Activated T-cell treated with anti-CD3 and anti-CD28 coated beads for 24 hours (primary cell): ENCODE measurements at regions not wholly inside any gene's neighbourhood (a gene's known extent, or its start where the extent isn't known, plus 50 kb on each side); places are given as distances from the start of the nearest gene placed in this dataset.
"Not testable (repeated sequence)": the region's sequence is repeated elsewhere in the genome, so short reads cannot be mapped to it uniquely, and the experiment has no call there.

Source experiments
- DNase-seq: peaks from one replicate; pipeline ENCODE4 v3.0.0-alpha.2; 2020; ENCODE audit warnings: low read depth

DNA sequence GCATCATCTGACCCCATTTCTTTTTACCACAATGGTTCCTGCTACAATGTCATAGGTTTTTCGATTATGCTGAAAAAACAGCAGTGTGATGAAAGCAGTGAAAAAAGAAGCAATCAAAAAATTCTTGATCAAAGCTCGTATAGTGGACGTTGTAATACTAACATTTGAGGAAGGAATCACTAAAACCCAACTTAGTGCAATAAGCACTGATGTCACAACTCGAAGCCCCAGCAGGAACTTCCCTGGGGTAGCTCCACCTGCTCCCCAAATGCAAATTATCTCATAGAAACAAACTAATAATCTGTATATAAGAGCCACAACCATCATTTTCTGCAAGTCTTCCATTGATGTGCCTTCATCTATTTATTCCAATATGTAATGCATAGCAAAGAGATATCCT, 285.6 kb upstream of the SGK1 start:
- DNase-seq: no peak

DNA sequence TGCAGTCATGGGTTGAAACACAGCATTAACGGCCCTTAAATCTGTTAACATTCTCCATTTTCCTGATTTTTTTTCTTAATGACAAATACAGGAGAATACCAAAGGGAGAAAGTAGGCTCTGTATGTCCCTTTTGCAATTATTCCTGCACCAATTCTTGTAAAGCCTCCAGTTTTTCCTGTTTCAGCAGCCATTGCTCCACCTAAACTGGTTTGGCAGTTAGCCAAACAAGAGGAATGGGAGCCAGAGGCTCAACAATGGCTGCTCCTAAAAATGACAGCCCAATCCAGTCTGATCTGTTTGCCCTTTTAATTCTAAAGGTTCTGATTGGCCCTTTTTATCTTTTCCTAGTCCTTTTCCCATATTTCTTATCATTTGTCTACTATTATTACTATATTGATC, 284.2 kb upstream of the SGK1 start:
- DNase-seq: no peak

DNA sequence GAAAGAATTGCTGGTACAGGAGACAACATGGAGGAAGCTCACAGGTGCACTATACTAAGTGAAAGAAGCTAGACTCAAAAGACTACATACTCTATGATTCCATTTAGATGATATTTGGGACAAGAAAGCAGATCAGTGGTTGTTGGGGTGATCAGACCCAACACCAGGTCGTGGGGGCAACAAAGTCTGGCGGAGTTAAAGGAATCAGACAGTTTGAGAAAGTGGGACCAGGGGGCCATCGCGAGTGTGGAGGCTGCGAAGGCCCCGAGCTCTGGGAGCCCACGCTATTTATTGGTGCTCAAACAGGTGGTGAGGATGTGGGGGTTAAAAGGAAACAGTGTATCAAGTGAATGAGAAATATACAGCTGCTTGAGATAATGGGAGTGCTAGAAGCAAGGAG, 282.8 kb upstream of the SGK1 start:
- no peak for DNase-seq

DNA sequence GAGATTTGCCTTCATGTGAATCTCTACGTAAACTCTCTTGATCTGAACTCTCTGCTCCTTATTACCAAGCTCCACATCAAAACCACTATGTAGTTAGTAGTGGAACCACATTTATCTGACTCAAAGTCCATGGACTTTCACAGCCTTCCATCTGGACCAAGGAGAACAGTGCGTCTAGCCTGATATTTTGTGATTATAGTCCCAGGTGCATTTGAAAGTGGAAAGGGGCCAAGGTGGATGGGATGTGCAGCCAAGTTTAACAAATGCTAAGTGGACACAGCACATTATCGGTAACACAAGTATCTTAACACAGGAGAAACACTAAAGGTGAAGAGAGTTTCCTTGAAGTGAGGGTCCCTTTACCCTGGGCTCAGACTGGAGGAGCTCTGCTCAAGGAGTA, 281.2 kb upstream of the SGK1 start:
- no peak for DNase-seq

DNA sequence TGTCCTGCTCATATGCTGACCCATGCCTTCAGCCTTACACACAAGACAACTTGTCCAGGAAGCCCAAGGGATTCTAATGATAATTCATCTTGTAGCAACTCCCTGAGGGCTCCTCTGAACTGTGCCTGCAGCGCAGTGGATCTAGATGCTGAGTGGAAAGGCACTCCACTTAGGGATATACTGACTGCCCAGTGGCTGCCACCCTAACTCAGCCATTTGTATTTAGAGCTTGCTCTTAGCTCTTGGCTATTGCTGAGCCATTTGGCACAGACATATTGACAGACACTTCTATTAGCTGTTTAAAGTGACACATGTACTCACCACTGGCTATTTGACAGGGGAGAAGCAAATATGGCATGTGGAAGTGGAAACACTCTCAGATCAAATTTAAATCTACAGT, 278.3 kb upstream of the SGK1 start:
- DNase-seq: no peak

DNA sequence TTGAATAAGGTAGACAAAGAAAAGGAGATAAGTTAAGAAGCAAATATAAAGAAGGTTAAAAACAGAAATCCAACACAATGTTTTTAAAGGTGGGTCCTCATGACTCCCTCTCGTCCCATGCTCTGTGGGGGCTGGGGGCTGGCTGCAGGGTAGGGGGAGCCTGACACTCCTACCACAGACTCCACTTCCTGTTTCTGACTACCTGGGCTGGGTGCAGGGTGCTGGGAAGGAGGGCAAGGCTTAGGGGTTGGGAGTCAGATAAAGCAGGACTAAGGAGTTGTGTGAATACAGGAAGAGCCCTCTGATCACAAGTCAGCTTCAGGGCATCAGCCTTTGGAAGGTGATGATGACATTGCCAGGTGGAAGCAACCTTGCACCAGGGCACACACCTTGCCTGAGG, 277.0 kb upstream of the SGK1 start:
- no peak for DNase-seq

DNA sequence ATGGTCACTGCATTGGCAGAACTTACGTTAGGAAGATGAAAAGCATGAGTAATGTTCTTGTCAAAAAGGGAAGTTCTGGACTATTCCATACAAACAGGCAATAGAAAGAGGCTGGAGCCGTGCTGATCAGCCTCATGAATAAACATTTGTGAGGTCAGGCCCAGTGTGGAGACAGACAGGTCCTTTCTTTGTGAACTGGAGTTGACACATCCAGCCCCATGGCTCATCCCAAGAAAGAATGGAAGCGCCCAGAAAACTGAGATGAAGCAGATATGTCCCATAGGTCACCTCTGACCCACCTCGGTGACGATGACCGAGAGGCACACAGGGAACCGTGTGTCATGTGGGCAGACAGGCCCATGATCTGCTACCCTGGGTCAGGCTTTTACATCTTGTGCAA, 276.0 kb upstream of the SGK1 start:
- no peak for DNase-seq

DNA sequence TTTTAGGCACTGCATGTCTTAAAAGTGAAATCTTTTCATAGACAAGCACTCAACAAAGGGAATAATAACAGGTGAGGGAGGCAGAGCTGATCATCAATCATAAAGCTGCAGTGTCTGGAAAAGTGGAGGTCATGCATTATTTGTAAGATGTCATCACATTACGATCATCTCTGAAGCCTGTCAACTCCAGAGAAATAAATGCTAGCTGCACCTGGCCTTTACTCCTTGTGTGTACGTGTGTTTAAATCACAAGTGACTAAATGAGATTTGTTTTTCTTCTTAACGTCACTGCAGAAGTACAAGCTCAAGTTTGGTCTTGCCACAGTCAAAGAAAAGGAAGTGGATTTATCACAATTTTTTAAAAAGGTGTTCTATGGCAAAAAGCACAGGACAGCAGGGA, 275.5 kb upstream of the SGK1 start:
- no peak for DNase-seq

DNA sequence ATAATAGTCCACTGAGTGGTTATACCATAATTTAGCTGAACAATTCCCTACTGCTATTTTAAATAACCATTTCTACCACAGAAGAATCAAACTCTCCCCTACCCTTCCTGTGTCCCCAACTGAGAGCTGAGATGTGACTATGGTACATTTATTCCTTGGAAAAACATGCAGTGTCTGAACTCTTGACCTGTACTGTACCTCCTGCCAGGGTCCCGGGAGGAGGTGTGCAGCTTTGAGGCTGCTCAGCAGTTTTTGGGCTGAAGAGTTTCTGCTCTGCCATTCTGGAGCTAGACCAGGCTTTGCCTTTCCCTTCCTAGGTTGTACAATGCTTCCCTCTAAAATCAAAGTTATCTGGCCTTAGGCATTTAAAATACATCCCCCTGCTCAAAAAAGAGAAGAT, 275.1 kb upstream of the SGK1 start:
- no peak for DNase-seq

DNA sequence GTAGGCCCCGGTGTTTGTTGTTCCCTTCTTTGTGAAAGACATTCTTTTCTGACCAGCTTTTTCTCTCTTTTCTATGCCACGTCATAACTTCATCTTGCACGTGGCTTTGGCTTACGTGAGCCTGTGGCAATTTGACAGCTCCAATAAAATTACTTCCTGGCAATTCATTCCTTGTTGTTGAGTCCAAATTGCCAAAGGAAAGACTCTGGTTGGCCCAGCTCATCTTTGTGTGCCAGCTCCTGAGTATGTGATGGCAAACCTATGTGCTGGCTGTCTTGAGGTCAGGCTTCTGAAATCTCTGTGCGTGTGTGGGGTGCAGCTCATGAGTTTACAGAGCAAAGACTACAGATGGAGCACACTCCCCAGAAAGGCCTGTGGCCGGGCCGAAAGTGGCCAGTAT, 272.5 kb upstream of the SGK1 start:
- no peak for DNase-seq

DNA sequence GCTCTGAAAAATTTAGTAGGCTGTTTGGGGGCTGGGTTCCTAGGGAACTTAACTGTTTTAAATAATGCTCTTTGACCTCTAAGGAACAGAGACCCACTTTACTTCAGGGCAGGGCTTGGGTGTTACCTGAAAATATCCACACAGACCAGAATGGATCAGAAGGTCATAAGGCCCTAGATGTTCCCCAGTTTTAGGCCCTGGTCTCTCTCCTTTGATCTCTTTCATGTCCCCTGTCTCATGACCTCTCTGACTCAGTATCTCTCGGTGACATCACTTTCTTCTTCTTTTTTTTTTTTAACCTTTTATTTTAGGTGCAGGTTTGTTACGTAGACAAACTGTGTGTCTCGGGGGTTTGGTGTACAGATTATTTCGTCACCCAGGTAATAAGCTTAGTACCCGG, 272.1 kb upstream of the SGK1 start:
- DNase-seq: no peak

DNA sequence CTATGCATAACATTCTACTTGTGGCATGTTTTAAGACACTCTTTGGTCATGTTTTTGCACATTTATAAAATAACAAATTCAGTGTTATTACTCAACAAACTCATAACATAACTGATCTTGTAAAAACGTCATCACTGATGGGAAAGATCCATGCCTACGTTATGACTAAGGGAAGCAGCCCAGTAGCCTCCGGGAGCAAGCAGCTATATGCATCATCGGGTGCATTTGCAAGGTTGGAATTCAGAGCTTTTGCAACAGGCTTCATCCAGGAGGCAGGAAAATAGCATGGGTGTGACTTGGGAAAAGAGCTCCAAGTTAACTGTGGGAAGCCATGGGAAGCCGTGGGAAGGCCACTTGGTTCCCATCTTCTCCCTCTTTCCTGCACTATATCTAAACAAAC, 271.6 kb upstream of the SGK1 start:
- no peak for DNase-seq

DNA sequence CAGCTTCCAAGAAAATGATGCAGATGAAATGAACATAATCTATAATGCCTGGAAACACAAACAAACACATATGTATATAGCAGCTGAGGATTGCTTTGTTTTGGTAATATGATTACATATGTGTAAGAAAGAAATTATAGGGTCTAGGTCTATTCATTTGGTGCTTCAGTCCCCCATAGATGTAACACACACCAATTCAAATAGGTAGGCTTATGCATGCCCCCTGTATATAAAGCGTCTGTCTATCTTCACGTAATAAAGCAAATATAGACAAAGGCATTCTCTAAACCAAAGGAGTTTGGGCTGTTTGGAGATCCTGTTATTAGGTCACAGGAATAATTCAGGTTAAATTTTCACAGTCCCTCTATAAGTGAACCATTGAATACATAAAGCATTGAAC, 270.4 kb upstream of the SGK1 start:
- DNase-seq: no peak

DNA sequence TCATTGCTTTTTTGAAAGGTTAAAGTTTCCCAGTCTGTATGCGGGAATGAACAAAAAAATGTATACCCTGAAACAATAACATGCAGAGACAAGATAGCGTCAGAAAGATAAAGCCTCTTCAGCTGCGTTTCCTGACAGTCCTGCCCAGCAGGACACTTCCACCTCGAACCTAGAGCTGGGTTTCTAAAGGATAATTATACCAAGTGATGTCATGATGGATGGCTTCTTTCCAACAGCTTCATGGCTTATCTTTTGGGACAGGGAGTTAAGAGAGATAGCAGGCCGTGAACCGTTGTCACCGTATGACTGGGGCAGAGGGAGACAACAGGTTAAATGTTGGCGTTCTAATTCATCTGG, 267.6 kb upstream of the SGK1 start:
- DNase-seq: no peak

DNA sequence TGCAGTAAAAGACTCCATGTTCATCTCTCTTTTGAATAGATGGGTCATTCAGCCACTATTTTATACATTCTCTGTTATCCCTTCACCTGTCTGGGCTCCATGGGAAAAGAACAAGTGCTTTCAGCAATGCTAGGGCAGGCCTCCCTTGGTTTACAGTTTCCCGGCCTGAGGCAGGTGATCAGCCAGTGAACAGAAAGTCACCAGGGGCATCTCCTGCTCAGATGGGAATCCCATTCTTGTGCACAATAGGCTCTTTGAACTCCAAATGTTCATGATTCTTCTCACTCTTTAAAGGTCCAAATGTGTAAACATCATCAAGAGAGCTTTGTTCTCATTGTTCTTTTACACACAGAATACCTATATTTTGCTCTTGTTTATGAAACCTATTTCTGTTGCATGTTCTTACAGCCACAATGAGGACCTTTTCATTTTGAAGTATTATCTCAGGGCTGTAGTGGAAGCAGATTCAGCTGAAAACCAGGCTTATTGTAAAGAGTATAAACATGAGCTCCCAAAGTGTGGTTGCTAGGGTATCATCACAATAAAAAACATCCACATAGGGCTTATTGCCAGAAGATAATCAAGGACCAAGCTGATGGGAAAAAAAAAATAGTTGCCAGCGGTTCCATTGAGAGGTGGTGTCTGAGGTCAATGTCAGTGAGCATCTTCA, 267.1 kb upstream of the SGK1 start:
- DNase-seq: no peak

DNA sequence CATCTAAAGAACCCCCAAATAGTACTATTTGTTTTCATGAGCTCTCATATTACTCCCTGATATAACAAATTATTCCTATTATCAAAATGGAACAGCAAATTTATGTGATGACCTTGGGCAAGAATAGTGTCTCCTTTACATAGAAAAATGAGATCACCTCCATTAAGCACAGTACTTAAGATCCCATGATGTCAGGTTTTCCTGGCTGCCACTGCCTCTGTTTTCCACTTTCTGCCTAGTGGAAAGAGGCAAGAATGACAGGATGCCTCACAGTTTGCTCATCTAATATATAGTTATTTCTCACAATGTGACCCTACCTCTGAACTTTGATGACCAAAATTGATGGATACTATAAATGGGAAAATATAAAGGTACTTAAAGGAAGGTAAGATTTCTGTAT, 260.1 kb upstream of the SGK1 start:
- no peak for DNase-seq

DNA sequence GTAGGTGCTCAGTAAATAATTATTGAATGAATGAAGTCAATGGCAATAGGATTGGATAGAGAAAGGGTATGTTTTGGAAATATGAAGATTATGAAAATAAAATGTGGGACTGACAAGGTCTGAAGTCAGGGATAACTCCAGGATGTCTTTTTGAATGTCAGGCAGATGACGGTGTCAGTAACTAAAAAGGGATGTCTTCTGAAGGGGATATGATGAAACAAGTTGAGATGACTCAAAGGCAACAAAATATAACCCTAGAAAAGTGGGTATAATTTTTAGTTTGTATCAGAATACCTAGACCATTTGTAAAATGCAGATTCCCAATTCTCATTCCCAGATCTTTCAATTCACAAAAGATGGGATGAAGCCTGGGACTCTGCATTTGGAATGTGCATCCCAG, 257.3 kb upstream of the SGK1 start:
- DNase-seq: no peak

DNA sequence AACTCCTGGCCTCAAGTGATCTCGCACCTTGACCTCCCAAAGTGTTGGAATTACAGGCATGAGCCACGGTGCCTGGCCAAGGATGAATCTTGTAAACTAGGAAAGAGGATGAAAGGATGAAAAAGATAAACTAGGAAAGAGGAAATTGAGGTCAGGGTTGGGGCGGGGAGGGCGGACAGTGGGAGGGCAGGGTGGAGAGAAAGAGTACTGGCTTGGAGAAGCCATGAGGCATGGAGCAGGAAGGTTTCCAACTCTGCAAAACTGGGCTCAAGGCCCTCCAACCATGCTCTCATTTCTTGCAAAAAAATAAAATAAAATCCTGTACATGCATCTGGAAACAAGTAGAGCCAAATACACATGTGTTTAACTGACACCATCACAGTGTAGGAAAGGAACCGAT, 256.6 kb upstream of the SGK1 start:
- DNase-seq: no peak

DNA sequence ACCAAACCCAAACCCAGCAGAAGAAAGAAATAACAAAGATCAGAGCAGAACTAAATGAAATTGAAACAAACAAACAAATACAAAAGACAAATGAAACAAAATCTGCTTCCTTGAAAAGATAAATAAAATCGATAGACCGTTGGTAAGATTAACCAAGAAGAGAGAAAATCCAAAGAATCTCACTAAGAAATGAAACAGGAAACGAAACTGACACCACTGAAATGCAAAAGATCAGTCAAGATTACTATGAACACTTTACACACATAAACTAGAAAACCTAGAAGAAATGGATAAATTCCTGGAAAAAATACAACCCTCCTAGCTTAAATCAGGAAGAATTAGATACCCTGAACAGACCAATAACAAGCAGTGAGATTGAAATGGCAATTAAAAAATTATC, 252.1 kb upstream of the SGK1 start:
- not testable (repeated sequence) for DNase-seq

DNA sequence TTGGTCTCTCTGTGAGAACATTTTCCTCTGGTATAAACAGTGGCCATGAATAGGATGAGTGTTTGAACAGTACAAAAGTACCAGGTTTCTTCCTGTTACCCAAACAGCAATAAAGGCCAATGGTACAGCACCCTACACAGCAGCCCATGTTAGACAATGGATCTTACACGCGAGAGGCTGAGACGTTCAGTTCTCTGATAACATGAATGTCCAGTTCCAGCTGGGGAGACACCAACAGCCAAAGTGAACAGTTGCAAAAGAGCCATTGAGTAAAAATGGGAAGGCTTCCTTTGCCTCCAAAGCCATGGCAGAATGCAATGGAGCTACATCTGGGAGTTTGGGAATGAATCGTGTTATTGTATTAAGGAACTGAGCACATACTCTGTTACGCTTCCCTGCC, 246.8 kb upstream of the SGK1 start:
- no peak for DNase-seq

DNA sequence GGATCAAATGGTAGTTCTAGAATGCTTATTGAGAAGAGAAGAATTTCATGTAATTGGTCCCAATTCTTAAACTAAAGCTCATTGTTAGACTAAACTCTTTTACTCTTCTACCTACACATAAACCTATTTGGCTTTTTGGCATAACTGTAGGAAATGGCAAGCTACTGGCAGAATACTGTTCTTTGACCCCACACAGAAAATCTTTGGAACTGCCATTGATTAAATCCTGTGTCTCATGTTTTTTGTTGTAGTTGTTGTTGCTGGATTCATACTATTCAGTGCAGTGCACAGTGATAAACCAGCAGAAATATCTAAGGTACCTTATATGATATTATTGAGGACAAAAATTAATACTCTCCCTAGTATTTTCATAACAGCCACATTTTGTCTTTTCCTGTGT, 242.1 kb upstream of the SGK1 start:
- DNase-seq: no peak

DNA sequence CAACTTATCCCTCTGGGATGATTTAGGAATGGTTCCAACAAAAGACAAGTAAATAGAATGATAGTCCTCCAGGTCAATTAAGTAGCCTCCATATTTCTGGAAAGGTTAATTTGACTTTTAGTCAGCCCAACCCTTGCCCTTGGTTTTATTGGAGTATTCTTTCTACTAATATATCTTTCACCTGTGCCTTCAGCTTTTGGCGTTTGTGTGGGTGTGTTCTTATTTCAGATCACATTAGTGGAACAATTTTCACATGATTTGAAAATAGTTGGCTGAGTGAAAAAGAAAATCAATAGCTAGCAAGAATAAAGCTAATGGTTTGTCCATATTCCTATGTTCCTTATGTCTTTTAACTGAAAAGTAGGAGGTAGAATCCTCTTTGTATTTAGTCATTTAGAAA, 239.6 kb upstream of the SGK1 start:
- DNase-seq: no peak

DNA sequence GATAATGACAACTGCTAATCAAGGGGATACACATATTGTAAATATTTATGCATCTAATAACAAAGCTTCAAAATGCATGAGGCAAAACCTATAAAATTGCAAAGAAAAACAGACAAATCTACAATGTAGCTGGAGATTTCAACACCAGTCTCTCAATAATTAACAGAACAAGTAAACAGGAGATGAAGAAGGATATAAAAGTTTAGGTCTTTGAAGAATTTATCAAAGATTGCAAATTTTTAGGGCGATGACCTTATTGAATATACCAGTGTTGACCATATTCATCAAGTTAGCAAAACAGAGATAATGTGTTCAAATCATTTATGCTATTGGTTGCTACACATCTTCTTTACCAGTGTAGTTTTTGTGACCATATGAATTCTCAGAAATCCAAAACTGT, 237.8 kb upstream of the SGK1 start:
- DNase-seq: no peak

DNA sequence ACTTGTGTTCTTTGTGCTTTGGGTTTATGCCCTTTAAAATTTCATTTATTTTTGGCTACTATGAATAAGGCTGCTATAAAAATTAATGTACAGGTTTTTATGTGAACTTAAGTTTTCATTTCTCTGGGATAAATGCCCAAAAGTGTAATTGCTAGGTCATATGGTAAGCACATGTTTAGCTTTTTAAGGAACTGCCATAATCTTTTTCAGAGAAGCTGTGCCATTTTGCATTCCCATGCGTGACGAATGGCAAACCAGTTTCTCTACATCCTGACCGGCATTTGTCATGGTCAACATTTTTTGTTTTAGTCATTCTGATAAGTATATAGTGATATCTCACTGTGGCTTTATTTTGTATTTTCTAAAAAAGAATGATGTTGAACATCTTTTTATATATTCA, 236.0 kb upstream of the SGK1 start:
- DNase-seq: no peak
